ENCODE measurements at regions not wholly inside any gene's neighbourhood (a gene's known extent, or its start where the extent isn't known, plus 50 kb on each side); places are given as distances from the start of the nearest gene placed in this dataset.

GRCh38 chr10:33698033-33698432, 363.6 kb upstream of the NRP1 start:
- Histone ChIP-seq H3K79me2 (ENCODE audit: control insufficient read depth in 1 of 2, insufficient read depth in 2 of 2, low read length in 2 of 2) (no peaks in the 10 kb centered on the region), H3K9me3 (ENCODE audit: insufficient read depth in 2 of 2, low read depth in 1 of 2, low read length in 1 of 2) (no peaks in the 10 kb centered on the region), H2AFZ (ENCODE audit: low read length) (no peak overlapping the region), H3K23ac (ENCODE audit: insufficient read length) (no peak overlapping the region), H2AK5ac (ENCODE audit: low read depth, low read length) (no peak overlapping the region), H4K91ac (replicated peaks; ENCODE audit: insufficient read length, low read length) (no peak overlapping the region), H2BK15ac (ENCODE audit: low read length) (no peak overlapping the region), H3K79me1 (ENCODE audit: low read depth, low read length) (no peaks in the 10 kb centered on the region), H2BK120ac (replicated peaks; ENCODE audit: low read depth, low read length) (no peak overlapping the region), H2BK20ac (ENCODE audit: low read length) (no peak overlapping the region), H3K27ac (ENCODE audit: low read depth, low read length) (no peak overlapping the region), H3K56ac (replicated peaks; ENCODE audit: insufficient read length, low read depth, low read length) (no peak overlapping the region), H3K4me1 (replicated peaks in 1 of 4; ENCODE audit: control insufficient read depth in 3 of 4, insufficient read depth in 4 of 4, low read length in 3 of 4) (no peaks in the 10 kb centered on the region; a peak in 1 of 7 replicates), H3K23me2 (ENCODE audit: low read depth, low read length) (no peaks in the 10 kb centered on the region), H4K8ac (ENCODE audit: extremely low read depth, insufficient read depth, low read length) (no peak overlapping the region), H3K36me3 (ENCODE audit: control insufficient read depth in 2 of 4, insufficient read depth in 4 of 4, low read length in 3 of 4) (no peaks in the 10 kb centered on the region; a peak in 1 of 8 replicates), H2BK5ac (ENCODE audit: low read depth, low read length) (no peak overlapping the region), H3K14ac (ENCODE audit: insufficient read length) (no peak overlapping the region), H3K9ac (replicated peaks in 1 of 4; ENCODE audit: extremely low read depth in 1 of 4, low read depth in 3 of 4, low read length in 3 of 4) (no peak overlapping the region), H4K20me1 (replicated peaks in 1 of 2; ENCODE audit: control insufficient read depth in 1 of 2, insufficient read depth in 2 of 2, low read length in 2 of 2) (no peaks in the 10 kb centered on the region), H3K27me3 (replicated peaks in 1 of 4; ENCODE audit: control insufficient read depth in 3 of 4, extremely low read depth in 1 of 4, insufficient read depth in 3 of 4, low read length in 3 of 4) (no peaks in the 10 kb centered on the region), H3K18ac (ENCODE audit: extremely low read depth, low read length) (no peak overlapping the region), H3K4ac (replicated peaks; ENCODE audit: insufficient read length, low read depth, low read length) (no peak overlapping the region), H3K4me3 (ENCODE audit: extremely low read depth in 1 of 4, insufficient read depth in 2 of 4, low read depth in 3 of 4, low read length in 4 of 4) (peak overlapping the region in 1 of 4 experiments; percentile 39; a peak in 1 of 8 replicates), H3K4me2 (ENCODE audit: insufficient read depth in 1 of 2, low read depth in 2 of 2, low read length in 2 of 2) (peak overlapping the region in 1 of 2 experiments; percentile 31; a peak in 2 of 4 replicates), H4K5ac (ENCODE audit: insufficient read length, low read depth, low read length) (peak overlapping the region; percentile 96), H2BK12ac (ENCODE audit: low read depth, low read length) (no peak overlapping the region)
- DNase-seq (ENCODE audit: low read depth in 1 of 2, low spot score in 2 of 2) (no peak), FAIRE-seq (peak; percentile 76)
- CTCF ChIA-PET (ENCODE audit: partially characterized antibody), result interaction anchor here (1.0 kb wide), 1 partner anchor 98 kb away, joined by 3 read pairs; no protein-coding TSS in a partner anchor
- POLR2A ChIA-PET (ENCODE audit: partially characterized antibody), result no interaction called here
- TF ChIP-seq, protein P1, sequence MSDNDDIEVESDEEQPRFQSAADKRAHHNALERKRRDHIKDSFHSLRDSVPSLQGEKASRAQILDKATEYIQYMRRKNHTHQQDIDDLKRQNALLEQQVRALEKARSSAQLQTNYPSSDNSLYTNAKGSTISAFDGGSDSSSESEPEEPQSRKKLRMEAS (IDR thresholded peaks at IDR 0.05), result no peak
- TF ChIP-seq KDM4A (IDR thresholded peaks at IDR 0.05; ENCODE audit: low read depth, low read length, severe bottlenecking) (no peak), POLR2A (IDR thresholded peaks at IDR 0.05; ENCODE audit: control extremely low read depth in 1 of 2, low read depth in 2 of 2, low read length in 2 of 2) (no peak), RAD21 (IDR thresholded peaks at IDR 0.05 in 1 of 2, conservative IDR thresholded peaks at IDR 0.05 in 1 of 2; ENCODE audit: low read depth in 2 of 2, low read length in 2 of 2) (no peak), ASH2L (IDR thresholded peaks at IDR 0.05; ENCODE audit: low read length) (no peak), TEAD4 (IDR thresholded peaks at IDR 0.05; ENCODE audit: low read depth, low read length) (peak; percentile 36; the same call in 1 of the 2 replicates)

Data from H1 (cell line).